ENCODE measurements at regions not wholly inside any gene's neighbourhood (a gene's known extent, or its start where the extent isn't known, plus 50 kb on each side); places are given as distances from the start of the nearest gene placed in this dataset.

DNA sequence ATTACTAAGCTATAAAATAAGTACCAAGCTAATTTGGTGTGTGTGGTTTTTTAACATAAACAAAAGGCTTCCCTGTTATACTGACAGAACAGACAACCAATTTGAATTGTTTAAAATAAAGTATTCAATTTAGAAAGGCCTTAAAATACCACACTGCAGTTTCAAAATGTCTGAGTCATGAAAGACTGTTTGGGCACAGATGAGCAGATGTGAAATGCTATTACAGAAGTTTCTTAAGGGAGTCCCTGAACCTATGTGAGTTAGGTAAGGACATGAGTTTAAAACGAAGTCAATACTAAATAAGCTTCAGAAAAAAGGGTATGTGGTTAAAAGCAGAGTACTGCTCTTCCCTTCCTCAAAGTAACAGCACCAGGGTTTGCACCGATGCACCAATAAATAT, 69.7 kb upstream of the SETMAR start:
- DNase-seq (ENCODE audit: low spot score), result no peak
- Histone ChIP-seq H3K27ac (no peak overlapping the region), H3K4me3 (no peak overlapping the region), H3K27me3 (replicated peaks; ENCODE audit: insufficient read depth) (no peaks in the 10 kb centered on the region), H3K9me3 (no peaks in the 10 kb centered on the region), H3K4me1 (replicated peaks) (no peaks in the 10 kb centered on the region), H3K36me3 (no peaks in the 10 kb centered on the region)
- intact Hi-C loops (cut with DNase I), result no loop called here
- TF ChIP-seq POLR2AphosphoS5 (IDR thresholded peaks at IDR 0.05) (no peak), POLR2A (IDR thresholded peaks at IDR 0.05) (no peak)
- TF ChIP-seq, protein P1, sequence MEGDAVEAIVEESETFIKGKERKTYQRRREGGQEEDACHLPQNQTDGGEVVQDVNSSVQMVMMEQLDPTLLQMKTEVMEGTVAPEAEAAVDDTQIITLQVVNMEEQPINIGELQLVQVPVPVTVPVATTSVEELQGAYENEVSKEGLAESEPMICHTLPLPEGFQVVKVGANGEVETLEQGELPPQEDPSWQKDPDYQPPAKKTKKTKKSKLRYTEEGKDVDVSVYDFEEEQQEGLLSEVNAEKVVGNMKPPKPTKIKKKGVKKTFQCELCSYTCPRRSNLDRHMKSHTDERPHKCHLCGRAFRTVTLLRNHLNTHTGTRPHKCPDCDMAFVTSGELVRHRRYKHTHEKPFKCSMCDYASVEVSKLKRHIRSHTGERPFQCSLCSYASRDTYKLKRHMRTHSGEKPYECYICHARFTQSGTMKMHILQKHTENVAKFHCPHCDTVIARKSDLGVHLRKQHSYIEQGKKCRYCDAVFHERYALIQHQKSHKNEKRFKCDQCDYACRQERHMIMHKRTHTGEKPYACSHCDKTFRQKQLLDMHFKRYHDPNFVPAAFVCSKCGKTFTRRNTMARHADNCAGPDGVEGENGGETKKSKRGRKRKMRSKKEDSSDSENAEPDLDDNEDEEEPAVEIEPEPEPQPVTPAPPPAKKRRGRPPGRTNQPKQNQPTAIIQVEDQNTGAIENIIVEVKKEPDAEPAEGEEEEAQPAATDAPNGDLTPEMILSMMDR (IDR thresholded peaks at IDR 0.05), result no peak
- WGBS, result 71% methylated on average over 2 of the region's 2 CpGs

DNA sequence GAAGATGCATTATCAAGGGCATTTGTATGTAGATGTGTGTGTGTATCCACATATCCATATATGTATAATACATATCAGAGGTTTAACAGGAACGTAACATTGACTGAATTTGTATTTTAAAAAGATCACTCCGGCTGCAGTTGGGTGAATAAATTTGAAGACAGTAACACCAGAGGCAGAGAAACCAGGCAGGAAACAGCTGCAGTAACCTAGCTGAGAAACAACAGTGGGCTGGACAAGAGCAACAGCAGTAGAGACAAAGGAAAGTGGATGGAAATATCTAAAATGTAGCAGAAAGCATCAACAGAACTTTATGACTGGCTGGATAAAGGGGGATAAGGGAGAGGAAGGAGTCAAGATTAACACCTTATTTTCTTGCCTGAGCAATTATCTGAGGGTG, 68.3 kb upstream of the SETMAR start:
- no peaks in the 10 kb centered on the region for H3K4me1 ChIP-seq (replicated peaks)
- H3K27me3 ChIP-seq (replicated peaks; ENCODE audit: insufficient read depth), result no peaks in the 10 kb centered on the region
- intact Hi-C loops (cut with DNase I), result no loop called here
- DNase-seq (ENCODE audit: low spot score), result no peak
- no peak overlapping the region for H3K4me3 ChIP-seq
- H3K27ac ChIP-seq, result no peak overlapping the region
- 73% methylated on average over 2 of the region's 2 CpGs for WGBS
- TF ChIP-seq, protein P1 (IDR thresholded peaks at IDR 0.05), result no peak
- no peak for TF ChIP-seq POLR2A (IDR thresholded peaks at IDR 0.05)
- H3K36me3 ChIP-seq, result no peaks in the 10 kb centered on the region
- no peaks in the 10 kb centered on the region for H3K9me3 ChIP-seq

DNA sequence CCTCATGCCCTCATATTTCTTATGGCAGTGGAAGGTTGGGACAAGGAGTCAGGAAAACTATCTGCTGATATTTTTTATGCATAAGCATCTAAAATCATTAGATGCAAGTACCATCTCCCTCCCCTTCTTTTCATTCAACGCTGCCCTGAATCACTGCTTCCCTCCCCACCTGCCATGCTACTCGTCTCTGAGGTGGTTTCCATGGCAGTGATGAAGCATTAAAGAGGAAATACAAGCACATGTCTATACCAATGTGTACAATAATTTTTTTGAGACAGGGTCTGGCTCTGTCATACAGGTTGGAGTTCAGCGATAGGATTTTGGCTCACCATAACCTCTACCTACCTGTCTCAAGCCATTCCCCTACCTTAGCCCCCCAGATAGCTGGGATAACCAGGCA, 67.5 kb upstream of the SETMAR start:
- Histone ChIP-seq H3K4me3 (no peak overlapping the region), H3K9me3 (no peaks in the 10 kb centered on the region), H3K4me1 (replicated peaks) (no peaks in the 10 kb centered on the region), H3K27me3 (replicated peaks; ENCODE audit: insufficient read depth) (no peaks in the 10 kb centered on the region), H3K36me3 (no peaks in the 10 kb centered on the region), H3K27ac (no peak overlapping the region)
- 81% methylated on average over 3 of the region's 3 CpGs for WGBS
- no peak for TF ChIP-seq POLR2A (IDR thresholded peaks at IDR 0.05)
- no peak for TF ChIP-seq POLR2AphosphoS5 (IDR thresholded peaks at IDR 0.05)
- TF ChIP-seq, protein P1 (IDR thresholded peaks at IDR 0.05), result no peak
- no peak for DNase-seq (ENCODE audit: low spot score)
- intact Hi-C loops (cut with DNase I), result no loop called here

GRCh38 chr3:4241595-4242170, 61.5 kb upstream of the SETMAR start:
- TF ChIP-seq POLR2A (IDR thresholded peaks at IDR 0.05) (no peak), POLR2AphosphoS5 (IDR thresholded peaks at IDR 0.05) (no peak)
- TF ChIP-seq, protein P1 (IDR thresholded peaks at IDR 0.05), result no peak
- no peak for DNase-seq (ENCODE audit: low spot score)
- H3K4me3 ChIP-seq, result no peak overlapping the region
- H3K27me3 ChIP-seq (replicated peaks; ENCODE audit: insufficient read depth), result no peaks in the 10 kb centered on the region
- H3K9me3 ChIP-seq, result no peaks in the 10 kb centered on the region
- intact Hi-C loops (cut with DNase I), result no loop called here
- H3K4me1 ChIP-seq (replicated peaks), result no peaks in the 10 kb centered on the region
- H3K36me3 ChIP-seq, result no peaks in the 10 kb centered on the region
- 87% methylated on average over 8 of the region's 8 CpGs for WGBS
- no peak overlapping the region for H3K27ac ChIP-seq

DNA sequence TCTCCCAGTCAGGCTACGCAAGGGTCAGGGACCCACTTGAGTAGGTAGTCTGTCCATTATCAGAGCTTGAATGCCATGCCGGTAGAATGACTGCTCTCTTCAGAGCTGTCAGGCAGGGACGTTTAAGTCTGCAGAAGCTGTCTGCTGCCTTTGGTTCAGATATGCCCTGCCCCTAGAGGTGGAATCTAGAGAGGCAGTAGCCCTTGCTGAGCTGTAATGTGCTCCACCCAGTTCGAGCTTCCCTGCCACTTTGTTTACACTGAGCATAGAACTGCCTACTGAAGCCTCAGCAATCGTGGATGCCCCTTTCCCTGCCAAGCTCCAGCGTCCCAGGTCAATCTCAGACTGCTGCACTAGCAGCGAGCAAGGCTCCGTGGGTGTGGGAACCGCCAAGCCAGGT, 57.5 kb upstream of the SETMAR start:
- no peaks in the 10 kb centered on the region for H3K4me1 ChIP-seq (replicated peaks)
- WGBS, result 67% methylated on average over 9 of the region's 9 CpGs
- no peaks in the 10 kb centered on the region for H3K9me3 ChIP-seq
- H3K4me3 ChIP-seq, result no peak overlapping the region
- intact Hi-C loops (cut with DNase I), result no loop called here
- no peak for DNase-seq (ENCODE audit: low spot score)
- H3K27ac ChIP-seq, result no peak overlapping the region
- TF ChIP-seq POLR2AphosphoS5 (IDR thresholded peaks at IDR 0.05), result no peak
- TF ChIP-seq, protein P1 (IDR thresholded peaks at IDR 0.05), result no peak
- TF ChIP-seq POLR2A (IDR thresholded peaks at IDR 0.05), result no peak
- H3K36me3 ChIP-seq, result no peaks in the 10 kb centered on the region
- H3K27me3 ChIP-seq (replicated peaks; ENCODE audit: insufficient read depth), result no peaks in the 10 kb centered on the region
